Embryonic facial prominence (tissue), 1 donor: ENCODE measurements at regions not wholly inside any gene's neighbourhood (a gene's known extent, or its start where the extent isn't known, plus 50 kb on each side); places are given as distances from the start of the nearest gene placed in this dataset.
A peak's percentile ranks its signal among the peaks of the same experiment; 100 is the strongest.

Experiments
- DNase-seq: peaks from one replicate; pipeline ENCODE4 v3.0.0-alpha.2; 2016; ENCODE audit errors: extremely low spot score

- DNase-seq: no peak
Observed at GRCh38 chr10:130615457-130615856, 479.3 kb downstream of the GLRX3 start.

GRCh38 chr10:130617985-130618384 lies 481.8 kb downstream of the GLRX3 start:
- DNase-seq: no peak

- DNase-seq: no peak
Observed at GRCh38 chr10:130618647-130619046, 482.5 kb downstream of the GLRX3 start.

GRCh38 chr10:130621231-130621775 lies 485.1 kb downstream of the GLRX3 start:
- DNase-seq: no peak

GRCh38 chr10:130623680-130624267 lies 487.6 kb downstream of the GLRX3 start:
- no peak for DNase-seq

- peak; percentile 48 for DNase-seq
Observed at GRCh38 chr10:130627346-130628045, 491.3 kb downstream of the GLRX3 start.

GRCh38 chr10:130630135-130630534 lies 493.9 kb downstream of the GLRX3 start:
- no peak for DNase-seq

GRCh38 chr10:130631142-130632096 lies 495.2 kb downstream of the GLRX3 start:
- no peak for DNase-seq

- no peak for DNase-seq
Observed at GRCh38 chr10:130634816-130635215, 498.6 kb downstream of the GLRX3 start.

GRCh38 chr10:130635528-130635927 lies 499.3 kb downstream of the GLRX3 start:
- no peak for DNase-seq

GRCh38 chr10:130636313-130636930 lies 500.2 kb downstream of the GLRX3 start:
- no peak for DNase-seq

GRCh38 chr10:130637089-130637676 lies 501.0 kb downstream of the GLRX3 start:
- no peak for DNase-seq

- no peak for DNase-seq
Observed at GRCh38 chr10:130638991-130639390, 502.8 kb downstream of the GLRX3 start.

- no peak for DNase-seq
Observed at GRCh38 chr10:130642926-130643325, 506.7 kb downstream of the GLRX3 start.

GRCh38 chr10:130647341-130647740 lies 511.1 kb downstream of the GLRX3 start:
- no peak for DNase-seq

GRCh38 chr10:130648807-130649206 lies 512.6 kb downstream of the GLRX3 start:
- DNase-seq: no peak

GRCh38 chr10:130652544-130652943 lies 516.4 kb downstream of the GLRX3 start:
- no peak for DNase-seq

- DNase-seq: no peak
Observed at GRCh38 chr10:130652964-130653578, 516.9 kb downstream of the GLRX3 start.

GRCh38 chr10:130654726-130655125 lies 518.5 kb downstream of the GLRX3 start:
- DNase-seq: no peak

GRCh38 chr10:130655313-130656186 lies 519.4 kb downstream of the GLRX3 start:
- no peak for DNase-seq
